HG03280 (cell line): ENCODE measurements at regions not wholly inside any gene's neighbourhood (a gene's known extent, or its start where the extent isn't known, plus 50 kb on each side); places are given as distances from the start of the nearest gene placed in this dataset.

Source experiments
- ATAC-seq: cut with Tn5 transposase; IDR thresholded peaks from one replicate; pipeline ENCODE4 v1.9.1; 2021; ENCODE audit warnings: mild to moderate bottlenecking, moderate library complexity; ENCODE audit not compliant: unreplicated experiment

- ATAC-seq, result no peak
Measured at GRCh38 chr10:43982250-43982649, 333.6 kb upstream of the ZNF32 start.

- no peak for ATAC-seq
Measured at GRCh38 chr10:43981696-43982095, 333.0 kb upstream of the ZNF32 start.

GRCh38 chr10:43981232-43981631, 332.6 kb upstream of the ZNF32 start:
- ATAC-seq, result no peak

GRCh38 chr10:43980715-43981114, 332.0 kb upstream of the ZNF32 start:
- ATAC-seq, result no peak

- no peak for ATAC-seq
Measured at GRCh38 chr10:43980313-43980712, 331.6 kb upstream of the ZNF32 start.

- ATAC-seq, result no peak
Measured at GRCh38 chr10:43979551-43979950, 330.9 kb upstream of the ZNF32 start.

- no peak for ATAC-seq
Measured at GRCh38 chr10:43978936-43979335, 330.3 kb upstream of the ZNF32 start.

- no peak for ATAC-seq
Measured at GRCh38 chr10:43978091-43978490, 329.4 kb upstream of the ZNF32 start.

GRCh38 chr10:43976292-43976691, 327.6 kb upstream of the ZNF32 start:
- ATAC-seq, result no peak

GRCh38 chr10:43973801-43974200, 325.1 kb upstream of the ZNF32 start:
- no peak for ATAC-seq

- no peak for ATAC-seq
Measured at GRCh38 chr10:43972976-43973647, 324.4 kb upstream of the ZNF32 start.

- no peak for ATAC-seq
Measured at GRCh38 chr10:43971981-43972380, 323.3 kb upstream of the ZNF32 start.

GRCh38 chr10:43971306-43971705, 322.6 kb upstream of the ZNF32 start:
- ATAC-seq, result no peak

- ATAC-seq, result no peak
Measured at GRCh38 chr10:43970717-43971116, 322.0 kb upstream of the ZNF32 start.

GRCh38 chr10:43970018-43970698, 321.5 kb upstream of the ZNF32 start:
- no peak for ATAC-seq

GRCh38 chr10:43969506-43969905, 320.8 kb upstream of the ZNF32 start:
- no peak for ATAC-seq

GRCh38 chr10:43968961-43969360, 320.3 kb upstream of the ZNF32 start:
- ATAC-seq, result no peak

GRCh38 chr10:43968076-43968475, 319.4 kb upstream of the ZNF32 start:
- ATAC-seq, result no peak

GRCh38 chr10:43966571-43966965, 317.9 kb upstream of the ZNF32 start:
- ATAC-seq, result no peak

GRCh38 chr10:43965918-43966570, 317.4 kb upstream of the ZNF32 start:
- no peak for ATAC-seq

GRCh38 chr10:43965033-43965917, 316.6 kb upstream of the ZNF32 start:
- ATAC-seq, result no peak
